K562 (cell line): ENCODE measurements at regions not wholly inside any gene's neighbourhood (a gene's known extent, or its start where the extent isn't known, plus 50 kb on each side); places are given as distances from the start of the nearest gene placed in this dataset.

Source experiments
- CBX8 ChIP-seq: fragments of 200-600 bp; sonication (generic); IDR thresholded peaks from 2 replicates; pipeline ENCODE4 v1.6.1; 2012; ENCODE audit warnings: borderline replicate concordance, mixed run types, low read depth, mild to moderate bottlenecking, moderate library complexity, mixed read lengths, low read length, control low read depth, inconsistent platforms; ENCODE audit not compliant: poor library complexity, severe bottlenecking; ENCODE audit errors: extremely low read depth
- CREB1 ChIP-seq, 2 experiments: sonication (generic) in 1 of 2; formaldehyde crosslinking in 1 of 2; IDR thresholded peaks; 2 replicates each; pipeline versions ENCODE4 v1.6.1 to v1.8.0; 2012 to 2022; ENCODE audit warnings: inconsistent platforms in 1 of 2, mild to moderate bottlenecking in 1 of 2, missing genetic modification reagents in 1 of 2, moderate library complexity in 1 of 2
- MECOM ChIP-seq: fragments of 250-450 bp; sonication (Bioruptor Pico); IDR thresholded peaks from 2 replicates; pipeline ENCODE4 v1.8.0; 2022; ENCODE audit warnings: inconsistent platforms
- SAFB2 ChIP-seq: fragments of 200-400 bp; formaldehyde crosslinking; IDR thresholded peaks from 2 replicates; pipeline ENCODE4 v1.6.1; 2018; ENCODE audit warnings: borderline replicate concordance, low read length, low read depth, moderate library complexity; ENCODE audit not compliant: severe bottlenecking
- ZNF408 ChIP-seq: fragments of 250-450 bp; sonication (Bioruptor Pico); IDR thresholded peaks from 2 replicates; pipeline ENCODE4 v1.4.0; 2020; ENCODE audit warnings: low read depth, mild to moderate bottlenecking, moderate library complexity
- ZNF444 ChIP-seq: fragments of 250-450 bp; sonication (Bioruptor Pico); IDR thresholded peaks from 2 replicates; pipeline ENCODE4 v1.4.0; 2020; ENCODE audit warnings: mild to moderate bottlenecking, moderate library complexity
- TF ChIP-seq, protein P1 (sequence below): fragments of 450-650 bp; IDR thresholded peaks from 2 replicates; pipeline ENCODE4 v1.6.1; 2018; ENCODE audit not compliant: partially characterized antibody
- TF ChIP-seq, protein P2 (sequence below): sonication (generic); formaldehyde crosslinking; IDR thresholded peaks from 2 replicates; pipeline ENCODE4 v1.8.1; 2023; ENCODE audit warnings: mild to moderate bottlenecking, missing genetic modification reagents, moderate library complexity

DNA sequence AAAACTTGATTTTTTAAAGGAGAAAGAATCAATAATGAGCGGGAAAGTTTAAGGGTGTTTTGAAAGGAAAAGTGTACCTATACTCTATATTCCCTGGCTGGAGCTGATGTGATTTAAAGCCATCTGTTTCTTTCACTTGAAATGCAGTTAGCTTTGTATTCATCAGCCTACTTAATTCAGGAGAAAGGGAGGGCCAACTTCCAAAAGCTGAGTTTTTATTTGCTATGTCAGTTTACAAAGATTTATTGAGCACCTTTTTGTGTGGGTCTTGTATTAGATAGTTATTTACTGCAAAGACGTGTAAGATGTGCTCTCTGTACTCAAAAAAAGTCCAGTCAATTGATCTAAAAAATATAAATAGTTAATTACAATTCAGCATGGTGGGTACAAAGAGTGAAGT, 176.2 kb upstream of the GOLIM4 start (continued):
- TF ChIP-seq CREB1 (IDR thresholded peaks at IDR 0.05) = no peak
- TF ChIP-seq CREB1 (CRISPR knock-in tag; IDR thresholded peaks at IDR 0.05) = no peak
- TF ChIP-seq, protein P1, sequence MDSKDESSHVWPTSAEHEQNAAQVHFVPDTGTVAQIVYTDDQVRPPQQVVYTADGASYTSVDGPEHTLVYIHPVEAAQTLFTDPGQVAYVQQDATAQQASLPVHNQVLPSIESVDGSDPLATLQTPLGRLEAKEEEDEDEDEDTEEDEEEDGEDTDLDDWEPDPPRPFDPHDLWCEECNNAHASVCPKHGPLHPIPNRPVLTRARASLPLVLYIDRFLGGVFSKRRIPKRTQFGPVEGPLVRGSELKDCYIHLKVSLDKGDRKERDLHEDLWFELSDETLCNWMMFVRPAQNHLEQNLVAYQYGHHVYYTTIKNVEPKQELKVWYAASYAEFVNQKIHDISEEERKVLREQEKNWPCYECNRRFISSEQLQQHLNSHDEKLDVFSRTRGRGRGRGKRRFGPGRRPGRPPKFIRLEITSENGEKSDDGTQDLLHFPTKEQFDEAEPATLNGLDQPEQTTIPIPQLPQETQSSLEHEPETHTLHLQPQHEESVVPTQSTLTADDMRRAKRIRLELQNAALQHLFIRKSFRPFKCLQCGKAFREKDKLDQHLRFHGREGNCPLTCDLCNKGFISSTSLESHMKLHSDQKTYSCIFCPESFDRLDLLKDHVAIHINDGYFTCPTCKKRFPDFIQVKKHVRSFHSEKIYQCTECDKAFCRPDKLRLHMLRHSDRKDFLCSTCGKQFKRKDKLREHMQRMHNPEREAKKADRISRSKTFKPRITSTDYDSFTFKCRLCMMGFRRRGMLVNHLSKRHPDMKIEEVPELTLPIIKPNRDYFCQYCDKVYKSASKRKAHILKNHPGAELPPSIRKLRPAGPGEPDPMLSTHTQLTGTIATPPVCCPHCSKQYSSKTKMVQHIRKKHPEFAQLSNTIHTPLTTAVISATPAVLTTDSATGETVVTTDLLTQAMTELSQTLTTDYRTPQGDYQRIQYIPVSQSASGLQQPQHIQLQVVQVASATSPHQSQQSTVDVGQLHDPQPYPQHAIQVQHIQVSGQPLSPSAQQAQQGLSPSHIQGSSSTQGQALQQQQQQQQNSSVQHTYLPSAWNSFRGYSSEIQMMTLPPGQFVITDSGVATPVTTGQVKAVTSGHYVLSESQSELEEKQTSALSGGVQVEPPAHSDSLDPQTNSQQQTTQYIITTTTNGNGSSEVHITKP = no peak
- TF ChIP-seq CBX8 = no peak
- TF ChIP-seq, protein P2, sequence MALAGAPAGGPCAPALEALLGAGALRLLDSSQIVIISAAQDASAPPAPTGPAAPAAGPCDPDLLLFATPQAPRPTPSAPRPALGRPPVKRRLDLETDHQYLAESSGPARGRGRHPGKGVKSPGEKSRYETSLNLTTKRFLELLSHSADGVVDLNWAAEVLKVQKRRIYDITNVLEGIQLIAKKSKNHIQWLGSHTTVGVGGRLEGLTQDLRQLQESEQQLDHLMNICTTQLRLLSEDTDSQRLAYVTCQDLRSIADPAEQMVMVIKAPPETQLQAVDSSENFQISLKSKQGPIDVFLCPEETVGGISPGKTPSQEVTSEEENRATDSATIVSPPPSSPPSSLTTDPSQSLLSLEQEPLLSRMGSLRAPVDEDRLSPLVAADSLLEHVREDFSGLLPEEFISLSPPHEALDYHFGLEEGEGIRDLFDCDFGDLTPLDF (CRISPR knock-in tag) = no peak
- no peak for TF ChIP-seq ZNF444
- TF ChIP-seq MECOM (CRISPR knock-in tag) = no peak
- no peak for TF ChIP-seq ZNF408 (CRISPR knock-in tag)
- TF ChIP-seq SAFB2 = no peak
